Natural killer cell treated with Interleukin-12 subunit alpha and Interleukin-12 subunit beta and Interleukin-15 and Interleukin-18, amount 100 ng/mL, for 72 hours (primary cell): ENCODE measurements at regions not wholly inside any gene's neighbourhood (a gene's known extent, or its start where the extent isn't known, plus 50 kb on each side); places are given as distances from the start of the nearest gene placed in this dataset.
"Not testable (repeated sequence)": the region's sequence is repeated elsewhere in the genome, so short reads cannot be mapped to it uniquely, and the experiment has no call there.

Source experiments
- ATAC-seq, 2 donors: fragments of 150-1000 bp; cut with Tn5 transposase in 1 of 2; sonication (Bioruptor Pico), chemical (Tn5 transposase) in 1 of 2; 2 replicates each; pipeline ENCODE4 v1.10.0; 2021
- DNase-seq: peaks from one replicate; pipeline ENCODE4 v3.0.0; 2022; ENCODE audit warnings: low spot score
- H3K27ac Mint-ChIP-seq, 2 donors: 1 replicate in 1 of 2; 2 replicates in 1 of 2; pipeline ENCODE4 v1.8.0; 2022; ENCODE audit warnings: mixed read lengths in 2 of 2, mild to moderate bottlenecking in 1 of 2, moderate library complexity in 1 of 2
- H3K27me3 Mint-ChIP-seq, 2 donors: 1 replicate in 1 of 2; 2 replicates in 1 of 2; pipeline ENCODE4 v1.8.0; 2022; ENCODE audit warnings: mixed read lengths in 2 of 2
- H3K36me3 Mint-ChIP-seq: one replicate; pipeline ENCODE4 v1.8.0; 2022; ENCODE audit warnings: mixed read lengths
- H3K4me1 Mint-ChIP-seq, 2 donors: 1 replicate in 1 of 2; 2 replicates in 1 of 2; pipeline ENCODE4 v1.8.0; 2022; ENCODE audit warnings: low read depth in 2 of 2, mixed read lengths in 2 of 2, mild to moderate bottlenecking in 1 of 2
- H3K4me3 Mint-ChIP-seq: one replicate; pipeline ENCODE4 v1.8.0; 2022; ENCODE audit warnings: mixed read lengths
- H3K9me3 Mint-ChIP-seq: 2 replicates; pipeline ENCODE4 v1.8.0; 2022; ENCODE audit warnings: mixed read lengths

DNA sequence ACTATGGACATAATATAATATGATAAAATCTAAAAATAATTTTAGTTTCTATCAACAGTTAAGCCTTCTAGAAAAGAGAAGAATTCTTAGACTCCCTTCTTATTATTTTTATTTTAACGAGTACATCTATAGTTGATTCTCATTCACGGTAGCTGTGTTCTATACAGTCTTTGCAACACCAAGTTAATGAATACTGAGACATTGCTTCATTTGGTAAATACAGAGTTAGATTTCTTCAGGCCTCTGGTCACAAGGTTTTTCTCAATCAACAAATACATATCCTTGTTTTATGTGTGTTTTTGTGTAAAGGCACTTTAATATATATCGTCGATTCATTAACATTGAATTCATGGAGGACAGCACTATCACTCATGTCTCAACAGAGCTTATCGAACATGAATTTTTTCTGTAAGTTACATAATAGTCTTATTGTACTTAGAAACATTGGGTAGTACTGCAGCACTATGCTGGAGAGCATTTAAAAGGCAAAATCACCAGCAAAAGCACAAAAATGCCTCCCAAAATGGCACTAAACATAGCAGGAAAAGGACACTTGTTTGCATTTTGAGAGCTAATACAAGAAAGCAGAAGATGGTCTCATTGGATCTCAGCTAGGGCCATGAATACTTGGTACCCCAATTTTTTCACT lies 239.0 kb downstream of the FGF10 start:
- no peak overlapping the region for H3K27ac Mint-ChIP-seq
- H3K9me3 Mint-ChIP-seq: peaks cover 8% of the 10 kb centered on the region
- no peak overlapping the region for H3K4me3 Mint-ChIP-seq

DNA sequence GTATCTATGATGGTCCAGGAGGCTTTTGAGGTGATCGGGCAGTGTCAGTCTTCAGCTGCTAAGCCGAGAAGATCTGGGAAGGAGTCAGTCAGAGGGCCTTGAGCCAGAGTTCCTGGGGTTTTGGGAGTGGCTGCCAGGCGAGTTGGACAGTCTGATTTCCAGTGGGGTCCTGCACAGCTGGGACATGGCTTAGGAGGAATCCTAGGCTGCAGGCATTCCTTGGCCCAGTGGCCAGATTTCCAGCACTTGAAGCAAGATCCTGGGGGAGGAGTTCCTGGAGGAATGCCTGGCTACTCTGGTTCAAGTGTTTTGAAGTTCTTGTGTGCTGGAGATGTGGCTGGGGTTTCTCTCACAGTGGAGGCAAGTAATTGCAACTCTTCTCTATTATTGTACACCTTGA lies 271.3 kb downstream of the FGF10 start:
- not testable (repeated sequence) for H3K4me1 Mint-ChIP-seq

More for the DNA sequence above, 239.0 kb downstream of the FGF10 start:
- DNase-seq (no peak), ATAC-seq (no peak)
- Mint-ChIP-seq H3K36me3 (peaks cover 9% of the 10 kb centered on the region), H3K27me3 (no peaks in the 10 kb centered on the region), H3K4me1 (no peaks in the 10 kb centered on the region)

DNA sequence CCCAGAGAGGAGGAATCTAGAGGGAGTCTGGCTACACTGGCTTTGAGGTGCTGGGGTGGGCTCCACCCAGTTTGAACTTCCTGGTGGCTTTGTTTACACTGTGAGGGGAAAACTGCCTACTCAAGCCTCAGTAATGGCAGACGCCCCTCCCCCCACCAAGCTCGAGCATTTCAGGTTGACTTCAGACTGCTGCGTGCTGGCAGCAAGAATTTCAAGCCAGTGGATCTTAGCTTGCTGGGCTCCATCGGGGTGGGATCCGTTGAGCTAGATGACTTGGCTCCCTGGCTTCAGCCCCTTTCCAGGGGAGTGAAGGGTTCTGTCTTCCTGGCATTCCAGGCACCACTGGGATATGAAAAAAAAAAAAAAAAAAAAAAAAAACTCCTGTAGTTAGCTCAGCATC lies 281.0 kb downstream of the FGF10 start:
- ATAC-seq, H3K27ac Mint-ChIP-seq, H3K27me3 Mint-ChIP-seq, H3K36me3 Mint-ChIP-seq, H3K4me3 Mint-ChIP-seq, H3K4me1 Mint-ChIP-seq, DNase-seq: not testable (repeated sequence)
- H3K9me3 Mint-ChIP-seq: peaks cover 25% of the 10 kb centered on the region

More for the DNA sequence above, 271.3 kb downstream of the FGF10 start:
- ATAC-seq, H3K9me3 Mint-ChIP-seq, H3K36me3 Mint-ChIP-seq, DNase-seq, H3K27ac Mint-ChIP-seq, H3K27me3 Mint-ChIP-seq, H3K4me3 Mint-ChIP-seq: not testable (repeated sequence)

DNA sequence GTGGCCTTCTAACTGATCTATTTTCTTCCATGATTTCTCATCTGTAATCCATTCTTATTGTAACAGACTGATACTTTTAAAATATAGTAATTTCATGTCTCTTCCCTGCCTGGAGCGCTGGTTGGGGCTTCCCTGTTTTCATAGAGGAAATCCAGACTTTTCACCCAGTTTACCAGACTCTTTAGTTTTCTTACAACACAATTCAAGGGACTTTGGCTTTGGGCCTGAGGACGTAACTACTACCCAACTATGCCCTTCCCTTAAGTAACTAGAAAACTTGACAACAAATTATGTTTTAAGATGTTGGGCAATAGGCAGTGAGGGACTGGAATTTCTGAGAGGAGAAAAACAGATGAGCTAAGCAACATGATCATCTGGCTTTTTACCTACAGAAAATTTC lies 289.6 kb downstream of the FGF10 start:
- Mint-ChIP-seq H3K36me3 (no peaks in the 10 kb centered on the region), H3K9me3 (peaks cover 5% of the 10 kb centered on the region), H3K4me1 (no peaks in the 10 kb centered on the region), H3K27me3 (no peaks in the 10 kb centered on the region), H3K4me3 (no peak overlapping the region), H3K27ac (no peak overlapping the region)
- DNase-seq (no peak), ATAC-seq (no peak)

DNA sequence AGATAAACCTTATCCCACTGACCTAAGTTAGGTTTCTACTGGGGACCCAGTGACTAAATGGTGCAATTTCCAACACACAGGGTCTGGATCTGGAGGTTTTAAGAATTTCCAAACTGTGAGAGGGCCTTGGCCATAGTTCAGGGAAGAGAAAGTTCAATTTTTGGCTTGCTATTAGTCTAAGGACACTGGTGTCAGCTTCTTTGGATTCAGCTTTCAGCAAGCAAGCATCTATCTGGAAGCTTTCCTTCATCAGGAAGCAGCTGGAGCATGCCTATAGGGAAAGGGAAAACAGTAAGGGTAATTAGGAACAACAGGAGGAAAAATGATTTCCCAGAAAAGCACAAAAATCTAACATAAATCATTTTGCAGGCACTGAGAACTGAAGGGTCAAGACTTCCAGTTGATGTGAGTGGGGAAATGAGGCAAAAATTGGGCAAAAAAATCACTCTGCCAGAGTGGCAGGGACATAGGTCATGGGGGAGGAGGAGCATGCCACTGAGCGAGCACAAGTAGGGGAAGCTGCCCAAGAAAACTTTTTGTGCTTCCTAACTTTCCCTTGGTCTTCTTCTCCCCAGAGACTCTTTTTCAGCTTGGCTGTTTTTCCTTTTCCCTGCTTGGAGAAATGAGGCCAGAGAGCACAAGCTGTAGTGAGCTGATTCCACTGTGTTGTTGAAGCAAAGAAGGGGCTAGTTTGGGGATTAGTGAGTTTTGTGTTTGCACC lies 299.6 kb downstream of the FGF10 start:
- H3K36me3 Mint-ChIP-seq: no peaks in the 10 kb centered on the region
- no peaks in the 10 kb centered on the region for H3K4me1 Mint-ChIP-seq
- no peak for DNase-seq
- no peak for ATAC-seq
- peaks cover 12% of the 10 kb centered on the region for H3K9me3 Mint-ChIP-seq
- no peaks in the 10 kb centered on the region for H3K27me3 Mint-ChIP-seq
- no peak overlapping the region for H3K27ac Mint-ChIP-seq
- H3K4me3 Mint-ChIP-seq: no peak overlapping the region

DNA sequence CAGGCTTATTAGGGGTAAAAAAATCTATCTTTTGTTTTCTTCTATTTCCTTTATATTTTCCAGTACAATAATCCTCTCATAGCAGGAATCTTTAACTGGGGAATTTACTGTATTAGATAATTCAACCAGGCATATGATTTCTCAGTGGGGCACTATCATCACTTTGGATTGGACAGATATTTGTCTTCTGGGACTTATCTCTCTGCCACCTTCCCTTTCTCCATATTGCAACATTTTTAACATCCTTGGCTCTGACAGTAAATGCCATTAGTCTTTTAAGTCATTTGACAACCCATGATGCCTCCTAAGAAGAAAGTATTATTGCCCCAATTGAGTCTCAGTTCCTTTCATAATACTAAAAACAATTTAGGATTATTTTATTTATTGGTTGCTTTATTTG lies 304.1 kb downstream of the FGF10 start:
- Mint-ChIP-seq H3K27me3 (no peaks in the 10 kb centered on the region), H3K36me3 (peaks cover 4% of the 10 kb centered on the region), H3K9me3 (peaks cover 12% of the 10 kb centered on the region), H3K4me3 (no peak overlapping the region), H3K4me1 (no peaks in the 10 kb centered on the region), H3K27ac (no peak overlapping the region)
- DNase-seq: no peak
- no peak for ATAC-seq

DNA sequence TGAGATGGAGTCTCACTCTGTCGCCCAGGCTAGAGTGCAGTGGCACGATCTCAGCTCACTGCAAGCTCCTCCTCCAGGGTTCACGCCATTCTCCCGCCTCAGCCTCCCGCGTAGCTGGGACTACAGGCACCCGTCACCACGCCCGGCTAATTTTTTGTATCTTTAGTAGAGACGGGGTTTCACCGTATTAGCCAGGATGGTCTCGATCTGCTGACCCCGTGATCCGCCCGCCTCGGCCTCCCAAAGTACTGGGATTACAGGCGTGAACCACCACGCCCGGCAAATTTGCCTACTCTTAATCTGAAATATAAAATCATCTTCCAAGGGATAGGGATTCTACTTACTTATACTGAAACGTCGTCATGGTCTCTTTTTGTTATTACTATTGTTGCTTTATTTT lies 314.7 kb downstream of the FGF10 start:
- not testable (repeated sequence) for ATAC-seq, H3K27me3 Mint-ChIP-seq, H3K4me3 Mint-ChIP-seq, H3K27ac Mint-ChIP-seq, H3K4me1 Mint-ChIP-seq, H3K9me3 Mint-ChIP-seq, H3K36me3 Mint-ChIP-seq, DNase-seq

DNA sequence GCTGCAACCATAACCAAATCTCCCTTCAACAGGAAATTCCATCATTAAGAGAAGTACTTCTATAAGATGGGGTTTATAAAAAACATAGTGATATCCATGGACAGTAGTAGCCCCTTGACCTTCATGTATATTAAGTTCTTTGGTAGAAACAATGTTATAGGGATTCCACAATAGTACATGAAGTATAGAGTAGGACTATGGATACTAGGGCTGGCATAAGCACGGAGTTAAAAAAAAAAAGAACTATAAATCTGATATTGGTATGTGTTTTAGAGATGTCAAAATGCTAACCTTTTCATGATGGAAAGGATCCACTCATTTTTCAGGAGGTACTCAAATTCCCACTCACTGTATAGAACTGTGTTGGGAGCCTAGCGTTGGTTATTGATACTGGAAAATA lies 337.6 kb downstream of the FGF10 start:
- Mint-ChIP-seq H3K4me1 (no peaks in the 10 kb centered on the region), H3K9me3 (peaks cover 7% of the 10 kb centered on the region), H3K27ac (no peak overlapping the region), H3K36me3 (no peaks in the 10 kb centered on the region), H3K4me3 (no peak overlapping the region), H3K27me3 (no peaks in the 10 kb centered on the region)
- no peak for ATAC-seq
- no peak for DNase-seq

DNA sequence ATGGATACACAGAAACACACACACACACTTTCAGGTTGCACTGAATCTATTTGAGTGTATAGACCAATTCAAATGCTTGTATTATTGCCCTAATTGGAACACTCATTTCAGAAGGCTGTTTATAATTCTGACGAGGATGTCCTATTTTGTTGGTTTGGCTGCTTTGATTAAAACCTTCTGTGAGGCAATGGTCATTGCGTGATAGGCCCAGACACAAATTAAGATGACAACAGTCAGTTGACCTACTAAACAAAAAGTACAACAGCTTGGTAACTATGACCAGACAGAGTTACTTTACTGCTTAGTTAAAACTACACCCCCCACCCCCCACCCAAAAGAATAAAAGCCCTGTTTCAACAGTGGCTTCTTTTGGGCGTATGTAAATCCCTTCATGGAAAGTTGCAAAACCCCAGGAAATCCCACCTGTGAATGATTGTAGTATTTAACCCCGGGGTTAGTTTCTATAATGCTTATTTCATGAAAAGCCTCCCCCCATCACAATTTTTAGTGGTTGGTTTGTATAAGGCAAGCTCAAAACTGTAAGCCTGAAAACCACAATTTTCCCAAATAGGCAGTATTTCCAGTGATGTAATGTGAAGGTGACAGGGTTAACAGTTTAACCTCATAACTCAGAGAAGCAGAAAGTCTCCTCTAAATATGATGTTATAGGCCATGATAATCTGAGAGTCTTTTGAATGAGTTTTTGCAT lies 340.8 kb downstream of the FGF10 start:
- Mint-ChIP-seq H3K4me3 (no peak overlapping the region), H3K27me3 (no peaks in the 10 kb centered on the region), H3K36me3 (peaks cover 5% of the 10 kb centered on the region), H3K27ac (no peak overlapping the region), H3K4me1 (no peaks in the 10 kb centered on the region), H3K9me3 (peaks cover 11% of the 10 kb centered on the region)
- ATAC-seq: no peak
- DNase-seq: no peak

DNA sequence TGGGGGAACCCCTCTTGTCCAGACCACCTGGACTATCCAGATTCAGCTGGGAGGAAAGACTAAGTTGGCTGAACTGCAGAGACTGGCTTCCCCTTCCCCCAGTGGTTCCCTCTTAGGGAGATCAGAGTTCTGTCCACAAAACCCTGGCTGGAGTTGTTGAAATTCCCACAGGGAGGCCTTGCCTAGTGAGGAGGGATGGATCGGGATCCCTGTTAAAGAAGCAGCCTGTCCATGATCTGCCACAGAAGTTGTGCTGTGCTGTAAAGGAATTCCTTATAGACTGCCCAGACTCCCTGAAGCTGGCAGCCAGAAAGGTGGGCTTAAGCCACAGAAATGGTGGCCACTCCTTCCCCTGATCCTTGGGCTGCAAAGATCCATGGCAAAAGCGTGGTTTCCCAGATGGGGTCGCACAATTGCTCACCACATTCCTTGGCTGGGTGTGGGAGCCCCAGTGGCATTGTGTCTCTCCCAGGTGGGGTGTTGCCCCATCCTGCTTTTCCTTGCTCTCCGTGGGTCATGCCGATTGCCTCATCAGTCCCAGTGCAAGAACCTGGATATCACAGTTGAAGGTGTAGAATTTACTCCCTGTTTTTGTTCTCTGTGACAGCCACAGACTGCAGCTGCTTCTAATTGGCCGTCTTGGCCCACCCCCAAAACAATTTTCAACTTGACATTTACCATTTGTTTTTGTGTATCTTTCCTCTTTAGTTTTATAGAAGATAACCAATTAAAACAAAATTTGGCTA lies 342.4 kb downstream of the FGF10 start:
- no peak for DNase-seq
- Mint-ChIP-seq H3K27me3 (no peaks in the 10 kb centered on the region), H3K36me3 (peaks cover 5% of the 10 kb centered on the region), H3K9me3 (peaks cover 11% of the 10 kb centered on the region), H3K4me1 (no peaks in the 10 kb centered on the region), H3K27ac (no peak overlapping the region), H3K4me3 (no peak overlapping the region)
- ATAC-seq: no peak

DNA sequence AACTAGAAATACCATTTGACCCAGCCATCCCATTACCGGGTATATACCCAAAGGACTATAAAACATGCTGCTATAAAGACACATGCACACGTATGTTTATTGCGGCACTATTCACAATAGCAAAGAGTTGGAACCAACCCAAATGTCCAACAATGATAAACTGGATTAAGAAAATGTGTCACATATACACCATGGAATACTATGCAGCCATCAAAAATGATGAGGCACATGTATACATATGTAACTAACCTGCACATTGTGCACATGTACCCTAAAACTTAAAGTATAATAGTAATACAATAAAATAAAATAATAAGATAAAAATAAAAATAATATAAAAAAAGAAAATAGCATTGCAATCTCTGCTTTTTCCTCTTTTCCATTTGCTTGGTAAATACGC lies 344.7 kb downstream of the FGF10 start:
- ATAC-seq, H3K27me3 Mint-ChIP-seq, H3K4me3 Mint-ChIP-seq, DNase-seq, H3K36me3 Mint-ChIP-seq, H3K4me1 Mint-ChIP-seq, H3K27ac Mint-ChIP-seq: not testable (repeated sequence)
- H3K9me3 Mint-ChIP-seq: peaks cover 16% of the 10 kb centered on the region

DNA sequence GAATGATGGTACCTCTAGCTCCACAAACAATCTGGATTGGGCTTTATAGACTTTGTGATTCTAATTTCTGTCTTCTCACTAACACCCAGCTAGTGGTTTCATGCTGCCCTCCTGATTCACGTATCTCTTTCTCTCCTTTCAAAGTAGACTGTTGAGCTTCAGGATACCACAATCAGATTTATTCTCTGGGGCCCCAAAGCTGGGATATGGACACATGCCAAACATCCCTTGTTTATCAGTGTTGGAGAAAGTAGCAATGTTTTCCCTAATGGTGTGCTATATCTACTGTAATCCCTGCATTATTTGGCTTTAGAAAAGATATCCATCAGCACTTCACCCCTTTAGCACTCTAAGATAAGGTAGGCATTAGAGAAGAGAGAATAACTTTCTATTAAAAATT lies 361.0 kb downstream of the FGF10 start:
- Mint-ChIP-seq H3K4me1 (no peaks in the 10 kb centered on the region), H3K27ac (no peak overlapping the region), H3K36me3 (no peaks in the 10 kb centered on the region), H3K27me3 (no peaks in the 10 kb centered on the region), H3K9me3 (peaks cover 17% of the 10 kb centered on the region), H3K4me3 (no peak overlapping the region)
- ATAC-seq: no peak
- no peak for DNase-seq

DNA sequence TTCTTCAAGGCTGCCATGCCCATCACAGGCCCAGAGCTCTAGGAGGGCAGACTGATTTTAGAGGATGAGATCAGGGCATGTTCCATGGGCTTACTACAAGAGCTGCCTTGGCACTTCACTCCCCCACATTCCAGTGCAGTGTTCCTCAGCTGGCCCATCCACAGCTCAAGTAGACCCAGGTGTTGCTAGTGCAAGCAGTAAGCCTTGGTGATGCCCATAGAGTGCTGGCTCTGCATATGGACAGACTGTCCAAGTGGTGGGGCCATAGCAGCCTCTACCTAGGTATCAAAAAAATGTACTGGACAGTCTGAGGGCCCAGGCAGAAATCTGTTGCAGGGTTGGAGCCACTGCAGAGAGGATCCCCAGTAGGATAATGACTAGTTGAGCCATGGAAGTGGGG lies 366.6 kb downstream of the FGF10 start:
- no peaks in the 10 kb centered on the region for H3K36me3 Mint-ChIP-seq
- H3K4me3 Mint-ChIP-seq: no peak overlapping the region
- DNase-seq: no peak
- H3K4me1 Mint-ChIP-seq: no peaks in the 10 kb centered on the region
- no peak overlapping the region for H3K27ac Mint-ChIP-seq
- peak; percentile 6 to 43 for ATAC-seq
- H3K27me3 Mint-ChIP-seq: no peaks in the 10 kb centered on the region
- peaks cover 15% of the 10 kb centered on the region for H3K9me3 Mint-ChIP-seq

DNA sequence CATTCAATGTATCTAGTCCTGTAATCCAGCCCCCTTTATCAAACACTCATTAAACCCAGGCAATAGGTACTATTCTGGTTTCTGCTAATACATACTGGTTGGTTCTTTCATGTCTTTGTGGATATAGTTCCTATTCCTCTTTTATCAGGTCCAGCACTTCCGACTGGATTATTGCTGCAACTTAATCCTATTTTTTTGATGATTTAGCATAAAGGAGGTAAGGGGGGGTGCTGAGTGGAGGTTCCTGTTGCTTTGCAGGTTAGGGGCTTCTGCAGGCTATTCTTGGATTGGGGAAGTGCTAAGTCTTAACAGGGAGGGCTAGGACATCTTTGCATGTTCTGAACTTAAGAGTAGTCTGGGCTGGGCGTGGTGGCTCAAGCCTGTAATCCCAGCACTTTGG lies 377.7 kb downstream of the FGF10 start:
- DNase-seq (no peak), ATAC-seq (no peak)
- no peak overlapping the region for H3K4me3 Mint-ChIP-seq
- H3K27me3 Mint-ChIP-seq: no peaks in the 10 kb centered on the region
- H3K4me1 Mint-ChIP-seq: no peaks in the 10 kb centered on the region
- peaks cover 26% of the 10 kb centered on the region for H3K9me3 Mint-ChIP-seq
- peaks cover 4% of the 10 kb centered on the region for H3K36me3 Mint-ChIP-seq
- H3K27ac Mint-ChIP-seq: no peak overlapping the region
